ENCODE measurements at regions not wholly inside any gene's neighbourhood (a gene's known extent, or its start where the extent isn't known, plus 50 kb on each side); places are given as distances from the start of the nearest gene placed in this dataset.

DNA sequence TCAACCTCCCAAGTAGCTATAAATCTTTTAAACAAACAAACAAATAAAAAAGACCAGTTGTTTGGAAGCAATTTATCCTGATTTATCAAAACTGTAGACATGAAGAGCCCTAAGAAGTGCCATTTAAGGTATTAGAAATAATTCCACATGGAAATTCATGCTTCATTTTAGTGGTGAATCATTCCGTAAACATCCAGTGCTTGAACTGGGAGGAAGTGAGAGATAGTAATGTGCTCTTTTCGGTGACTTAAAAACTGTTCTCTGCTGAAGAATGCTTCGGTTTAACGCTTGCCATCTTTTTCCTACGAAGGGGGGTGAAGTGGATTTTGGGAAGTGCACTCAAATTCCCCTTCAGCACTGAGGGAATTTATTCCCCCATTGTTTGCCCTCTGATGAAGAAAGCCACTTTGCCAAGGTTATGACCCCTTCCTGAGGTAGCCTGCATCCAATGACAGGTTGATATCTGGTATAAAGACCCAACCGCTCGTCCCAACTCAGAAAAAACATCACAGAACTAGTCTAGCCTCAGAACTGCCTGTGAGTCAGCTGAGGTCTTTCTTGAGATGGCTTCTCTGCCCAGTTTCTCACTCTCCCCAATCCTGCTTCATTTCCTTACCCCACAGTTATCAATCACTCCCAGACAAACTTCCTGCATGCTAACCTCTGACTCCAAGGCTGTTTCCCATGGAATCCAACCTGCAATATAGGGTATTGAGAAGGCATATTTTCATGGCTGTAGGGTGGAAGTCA lies 244.1 kb downstream of the AEBP2 start:
- TF ChIP-seq POLR2A (IDR thresholded peaks at IDR 0.05; ENCODE audit: low read depth, low read length) = no peak
- TF ChIP-seq POU2F2 (IDR thresholded peaks at IDR 0.05; ENCODE audit: low read depth, low read length) = no peak
- no peak for TF ChIP-seq POLR2AphosphoS5 (IDR thresholded peaks at IDR 0.05; ENCODE audit: low read depth, low read length)
- no peak for TF ChIP-seq SPI1 (IDR thresholded peaks at IDR 0.05; ENCODE audit: low read depth, low read length)

Measured in GM12891 (cell line).